ENCODE measurements at regions not wholly inside any gene's neighbourhood (a gene's known extent, or its start where the extent isn't known, plus 50 kb on each side); places are given as distances from the start of the nearest gene placed in this dataset.

GRCh38 chr14:97368900-97369564 is 571.9 kb downstream of the VRK1 start:
- CTCF ChIA-PET: interaction anchor here (0.7 kb wide), 1 partner anchor 80 kb away, joined by 3 read pairs; no protein-coding TSS in a partner anchor
- POLR2A ChIA-PET: no interaction called here
- DNase-seq (ENCODE audit: low read depth): no peak
- no peak for TF ChIP-seq CTCF (IDR thresholded peaks at IDR 0.05; ENCODE audit: insufficient read depth, low read depth, low read length)
- no peak overlapping the region for H3K4me3 ChIP-seq (ENCODE audit: low read depth, low read length)
- H3K27me3 ChIP-seq (ENCODE audit: control insufficient read depth, insufficient read depth, low read length): no peaks in the 10 kb centered on the region
- no peaks in the 10 kb centered on the region for H3K36me3 ChIP-seq (ENCODE audit: control insufficient read depth, insufficient read depth, low read length)

- TF ChIP-seq CTCF (IDR thresholded peaks at IDR 0.05; ENCODE audit: insufficient read depth, low read depth, low read length): no peak
- ChIA-PET POLR2A (no interaction called here), CTCF (interaction anchor here (0.7 kb wide), 1 partner anchor 79 kb away, joined by 3 read pairs; no protein-coding TSS in a partner anchor)
- no peak overlapping the region for H3K4me3 ChIP-seq (ENCODE audit: low read depth, low read length)
- no peak for DNase-seq (ENCODE audit: low read depth)
- no peaks in the 10 kb centered on the region for H3K27me3 ChIP-seq (ENCODE audit: control insufficient read depth, insufficient read depth, low read length)
- H3K36me3 ChIP-seq (ENCODE audit: control insufficient read depth, insufficient read depth, low read length): no peaks in the 10 kb centered on the region
These were observed 572.7 kb downstream of the VRK1 start for GRCh38 chr14:97369901-97370300.

- Histone ChIP-seq H3K27me3 (ENCODE audit: control insufficient read depth, insufficient read depth, low read length) (no peaks in the 10 kb centered on the region), H3K4me3 (ENCODE audit: low read depth, low read length) (no peak overlapping the region), H3K36me3 (ENCODE audit: control insufficient read depth, insufficient read depth, low read length) (no peaks in the 10 kb centered on the region)
- no peak for TF ChIP-seq CTCF (IDR thresholded peaks at IDR 0.05; ENCODE audit: insufficient read depth, low read depth, low read length)
- DNase-seq (ENCODE audit: low read depth): no peak
- POLR2A ChIA-PET: no interaction called here
- CTCF ChIA-PET: interaction anchor here (0.7 kb wide), 1 partner anchor 93 kb away, joined by 3 read pairs; no protein-coding TSS in a partner anchor
These were observed 579.1 kb downstream of the VRK1 start for GRCh38 chr14:97376310-97376709.

- DNase-seq (ENCODE audit: low read depth): no peak
- Histone ChIP-seq H3K36me3 (ENCODE audit: control insufficient read depth, insufficient read depth, low read length) (no peaks in the 10 kb centered on the region), H3K4me3 (ENCODE audit: low read depth, low read length) (no peak overlapping the region), H3K27me3 (ENCODE audit: control insufficient read depth, insufficient read depth, low read length) (no peaks in the 10 kb centered on the region)
- no peak for TF ChIP-seq CTCF (IDR thresholded peaks at IDR 0.05; ENCODE audit: insufficient read depth, low read depth, low read length)
- POLR2A ChIA-PET: no interaction called here
- CTCF ChIA-PET: no interaction called here
These were observed 580.4 kb downstream of the VRK1 start for GRCh38 chr14:97377550-97377949.

- CTCF ChIA-PET: no interaction called here
- POLR2A ChIA-PET: no interaction called here
- no peak for TF ChIP-seq CTCF (IDR thresholded peaks at IDR 0.05; ENCODE audit: insufficient read depth, low read depth, low read length)
- no peak overlapping the region for H3K4me3 ChIP-seq (ENCODE audit: low read depth, low read length)
- DNase-seq (ENCODE audit: low read depth): no peak
- no peaks in the 10 kb centered on the region for H3K36me3 ChIP-seq (ENCODE audit: control insufficient read depth, insufficient read depth, low read length)
- H3K27me3 ChIP-seq (ENCODE audit: control insufficient read depth, insufficient read depth, low read length): no peaks in the 10 kb centered on the region
These were observed 581.9 kb downstream of the VRK1 start for GRCh38 chr14:97379091-97379531.
